ENCODE measurements at regions not wholly inside any gene's neighbourhood (a gene's known extent, or its start where the extent isn't known, plus 50 kb on each side); places are given as distances from the start of the nearest gene placed in this dataset.

DNA sequence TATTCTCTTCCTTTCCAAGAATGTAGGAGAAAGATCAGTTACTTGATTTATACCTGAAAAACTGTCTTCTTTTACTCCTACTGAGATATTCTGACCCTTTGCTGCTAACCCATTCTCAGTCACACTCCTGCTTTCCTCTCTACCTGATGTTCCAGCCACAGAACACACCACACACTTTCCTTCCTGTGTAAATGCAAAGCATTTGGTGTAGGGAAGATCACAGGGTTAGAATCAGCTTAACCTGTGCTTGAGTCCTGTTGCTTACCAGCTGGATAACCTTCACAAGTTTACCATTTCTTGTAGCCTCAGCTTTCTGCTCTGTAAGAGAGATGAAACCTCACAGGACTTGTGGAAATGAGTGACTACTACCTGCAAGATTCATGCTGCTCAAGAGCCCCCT lies 489.8 kb upstream of the GOLIM4 start:
- H3K4me3 ChIP-seq (ENCODE audit: insufficient read depth, low read depth, low read length), result no peak overlapping the region
- no peaks in the 10 kb centered on the region for H3K27me3 ChIP-seq (ENCODE audit: control insufficient read depth, insufficient read depth, low read length)
- no peak for DNase-seq
- H3K36me3 ChIP-seq (replicated peaks; ENCODE audit: control insufficient read depth, insufficient read depth, low read length), result no peaks in the 10 kb centered on the region

- no peaks in the 10 kb centered on the region for H3K27me3 ChIP-seq (ENCODE audit: control insufficient read depth, insufficient read depth, low read length)
- no peak for DNase-seq
- no peaks in the 10 kb centered on the region for H3K36me3 ChIP-seq (replicated peaks; ENCODE audit: control insufficient read depth, insufficient read depth, low read length)
- no peak overlapping the region for H3K4me3 ChIP-seq (ENCODE audit: insufficient read depth, low read depth, low read length)
Measured at GRCh38 chr3:168583977-168584376, 488.3 kb upstream of the GOLIM4 start.

GRCh38 chr3:168582503-168582902 lies 486.8 kb upstream of the GOLIM4 start:
- DNase-seq, result no peak
- Histone ChIP-seq H3K36me3 (replicated peaks; ENCODE audit: control insufficient read depth, insufficient read depth, low read length) (no peaks in the 10 kb centered on the region), H3K4me3 (ENCODE audit: insufficient read depth, low read depth, low read length) (no peak overlapping the region), H3K27me3 (ENCODE audit: control insufficient read depth, insufficient read depth, low read length) (no peaks in the 10 kb centered on the region)

DNA sequence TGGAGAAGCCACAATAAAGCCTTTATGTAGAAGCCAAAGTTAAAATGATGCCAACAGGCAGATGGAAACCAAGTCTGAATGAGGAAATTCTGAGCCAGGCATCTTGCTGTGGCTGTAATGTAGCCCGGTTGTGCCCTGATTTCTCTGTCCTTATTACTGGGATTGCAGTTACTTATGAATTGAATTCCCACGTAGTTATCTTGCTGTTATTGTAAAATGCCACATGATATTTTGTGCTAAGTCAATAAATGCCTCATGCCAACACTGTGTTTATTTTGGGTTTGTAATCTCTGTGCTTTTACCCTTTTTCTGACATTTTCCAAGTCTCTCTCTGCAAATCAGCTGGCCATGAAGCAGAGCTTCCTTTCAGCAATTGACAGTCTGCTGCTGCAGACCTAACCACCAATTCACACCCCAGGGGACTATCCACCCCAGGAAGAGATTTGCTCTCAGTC lies 486.1 kb upstream of the GOLIM4 start:
- no peak overlapping the region for H3K4me3 ChIP-seq (ENCODE audit: insufficient read depth, low read depth, low read length)
- H3K36me3 ChIP-seq (replicated peaks; ENCODE audit: control insufficient read depth, insufficient read depth, low read length), result no peaks in the 10 kb centered on the region
- peak; percentile 24 for DNase-seq
- no peaks in the 10 kb centered on the region for H3K27me3 ChIP-seq (ENCODE audit: control insufficient read depth, insufficient read depth, low read length)

DNA sequence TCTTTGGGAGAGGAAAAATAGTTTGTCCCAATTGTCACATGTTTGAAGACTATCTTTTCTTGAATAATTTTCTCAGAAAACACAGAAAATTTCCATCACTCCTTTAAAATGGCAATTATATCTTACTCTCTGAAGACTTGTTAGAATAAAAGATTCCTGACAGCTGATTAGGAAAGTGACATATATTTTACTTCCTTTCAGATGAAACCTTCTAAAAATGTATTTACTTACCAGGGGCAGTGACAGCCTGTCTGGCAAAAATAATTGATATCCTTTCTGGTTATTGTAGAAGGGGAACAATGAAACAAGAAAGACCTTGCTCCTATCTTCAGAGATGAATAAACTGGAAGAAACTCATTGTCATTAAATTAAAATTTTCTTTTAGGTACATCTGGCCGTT lies 483.3 kb upstream of the GOLIM4 start:
- no peaks in the 10 kb centered on the region for H3K36me3 ChIP-seq (replicated peaks; ENCODE audit: control insufficient read depth, insufficient read depth, low read length)
- H3K4me3 ChIP-seq (ENCODE audit: insufficient read depth, low read depth, low read length), result no peak overlapping the region
- no peak for DNase-seq
- no peaks in the 10 kb centered on the region for H3K27me3 ChIP-seq (ENCODE audit: control insufficient read depth, insufficient read depth, low read length)

DNA sequence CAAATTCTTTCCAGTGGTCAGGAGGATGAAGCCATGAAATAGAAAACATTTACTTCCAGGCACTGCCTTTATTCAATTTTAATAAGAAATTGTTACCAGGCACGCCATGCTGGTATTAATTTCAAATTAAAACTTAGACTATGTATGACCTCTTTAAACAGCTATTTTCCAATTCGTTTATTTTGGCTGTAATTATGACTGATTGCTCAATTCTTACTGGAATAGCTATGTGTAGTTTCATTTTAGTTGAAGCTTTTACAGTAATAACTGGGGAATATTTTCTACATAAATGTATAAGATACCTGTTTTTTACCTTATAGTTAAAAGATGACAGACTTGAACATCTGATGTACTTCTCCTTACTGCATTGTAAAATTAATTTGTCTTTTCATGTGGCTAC lies 480.0 kb upstream of the GOLIM4 start:
- DNase-seq, result no peak
- no peak overlapping the region for H3K4me3 ChIP-seq (ENCODE audit: insufficient read depth, low read depth, low read length)
- H3K36me3 ChIP-seq (replicated peaks; ENCODE audit: control insufficient read depth, insufficient read depth, low read length), result no peaks in the 10 kb centered on the region
- no peaks in the 10 kb centered on the region for H3K27me3 ChIP-seq (ENCODE audit: control insufficient read depth, insufficient read depth, low read length)

- Histone ChIP-seq H3K36me3 (replicated peaks; ENCODE audit: control insufficient read depth, insufficient read depth, low read length) (no peaks in the 10 kb centered on the region), H3K4me3 (ENCODE audit: insufficient read depth, low read depth, low read length) (no peak overlapping the region), H3K27me3 (ENCODE audit: control insufficient read depth, insufficient read depth, low read length) (no peaks in the 10 kb centered on the region)
- no peak for DNase-seq
Measured at GRCh38 chr3:168574455-168575158, 478.9 kb upstream of the GOLIM4 start.

DNA sequence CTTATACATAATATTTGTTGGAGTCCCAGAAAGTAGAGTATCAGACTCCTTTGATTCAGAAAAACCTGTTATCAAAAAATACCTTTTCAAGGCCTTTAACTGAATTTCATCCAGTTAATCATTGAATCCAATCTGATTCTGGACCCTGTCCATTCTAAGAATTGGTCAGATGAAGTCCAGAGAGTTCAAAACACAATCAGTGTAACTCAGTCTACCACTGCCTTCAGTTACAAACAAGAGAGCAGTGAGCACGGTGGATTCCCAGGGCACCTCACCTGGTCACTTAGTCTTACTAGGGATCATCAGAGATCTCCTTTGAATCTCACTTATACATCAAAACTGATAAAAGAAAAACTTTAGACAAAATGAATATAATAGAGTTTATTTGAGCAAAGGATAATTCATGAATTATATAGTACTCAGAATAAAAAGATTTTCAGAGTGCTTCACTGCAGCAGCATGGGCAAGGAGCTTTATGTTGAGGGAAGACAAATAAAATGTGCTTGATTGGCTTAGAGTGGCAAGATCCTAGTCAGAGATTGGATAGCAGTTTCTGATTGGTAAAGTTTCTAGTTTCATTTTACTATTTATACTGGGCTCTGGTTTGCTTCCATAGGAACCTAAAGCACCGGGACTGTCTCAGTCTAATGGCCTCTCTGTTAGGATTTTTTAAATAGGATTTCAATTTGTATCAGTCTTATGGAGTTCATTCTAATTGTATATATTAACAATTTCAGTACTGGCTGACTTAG lies 474.9 kb upstream of the GOLIM4 start:
- no peaks in the 10 kb centered on the region for H3K27me3 ChIP-seq (ENCODE audit: control insufficient read depth, insufficient read depth, low read length)
- no peak overlapping the region for H3K4me3 ChIP-seq (ENCODE audit: insufficient read depth, low read depth, low read length)
- no peak for DNase-seq
- H3K36me3 ChIP-seq (replicated peaks; ENCODE audit: control insufficient read depth, insufficient read depth, low read length), result no peaks in the 10 kb centered on the region

GRCh38 chr3:168558728-168559411 lies 463.1 kb upstream of the GOLIM4 start:
- no peak for DNase-seq
- H3K4me3 ChIP-seq (ENCODE audit: insufficient read depth, low read depth, low read length), result no peak overlapping the region
- H3K27me3 ChIP-seq (ENCODE audit: control insufficient read depth, insufficient read depth, low read length), result no peaks in the 10 kb centered on the region
- no peaks in the 10 kb centered on the region for H3K36me3 ChIP-seq (replicated peaks; ENCODE audit: control insufficient read depth, insufficient read depth, low read length)

- no peaks in the 10 kb centered on the region for H3K27me3 ChIP-seq (ENCODE audit: control insufficient read depth, insufficient read depth, low read length)
Measured at GRCh38 chr3:168552251-168552650, 456.5 kb upstream of the GOLIM4 start.

GRCh38 chr3:168548719-168549118 lies 453.0 kb upstream of the GOLIM4 start:
- DNase-seq, result no peak
- Histone ChIP-seq H3K27me3 (ENCODE audit: control insufficient read depth, insufficient read depth, low read length) (no peaks in the 10 kb centered on the region), H3K36me3 (replicated peaks; ENCODE audit: control insufficient read depth, insufficient read depth, low read length) (no peaks in the 10 kb centered on the region), H3K4me3 (ENCODE audit: insufficient read depth, low read depth, low read length) (no peak overlapping the region)

More at GRCh38 chr3:168552251-168552650, 456.5 kb upstream of the GOLIM4 start:
- Histone ChIP-seq H3K4me3 (ENCODE audit: insufficient read depth, low read depth, low read length) (no peak overlapping the region), H3K36me3 (replicated peaks; ENCODE audit: control insufficient read depth, insufficient read depth, low read length) (no peaks in the 10 kb centered on the region)
- DNase-seq, result no peak

DNA sequence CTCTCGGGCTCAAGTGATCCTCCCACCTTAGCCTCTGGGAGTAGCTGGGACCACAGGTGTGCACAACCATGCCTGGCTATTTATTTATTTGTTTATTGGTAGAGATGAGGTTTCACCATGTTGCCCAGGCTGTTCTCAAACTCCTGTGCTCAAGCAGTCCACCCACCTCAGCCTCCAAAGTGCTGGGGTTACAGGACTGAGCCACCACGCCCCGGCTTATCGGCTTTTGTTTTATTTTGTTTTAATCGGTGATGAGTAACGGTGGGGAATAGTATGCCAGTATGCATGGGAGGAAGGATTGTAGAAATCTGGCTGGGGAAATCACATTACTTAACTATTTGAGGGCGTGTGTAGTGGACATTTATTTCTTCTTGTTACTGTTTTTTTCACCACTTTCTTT lies 451.0 kb upstream of the GOLIM4 start:
- no peak for DNase-seq
- H3K36me3 ChIP-seq (replicated peaks; ENCODE audit: control insufficient read depth, insufficient read depth, low read length), result no peaks in the 10 kb centered on the region
- no peaks in the 10 kb centered on the region for H3K27me3 ChIP-seq (ENCODE audit: control insufficient read depth, insufficient read depth, low read length)
- H3K4me3 ChIP-seq (ENCODE audit: insufficient read depth, low read depth, low read length), result no peak overlapping the region

DNA sequence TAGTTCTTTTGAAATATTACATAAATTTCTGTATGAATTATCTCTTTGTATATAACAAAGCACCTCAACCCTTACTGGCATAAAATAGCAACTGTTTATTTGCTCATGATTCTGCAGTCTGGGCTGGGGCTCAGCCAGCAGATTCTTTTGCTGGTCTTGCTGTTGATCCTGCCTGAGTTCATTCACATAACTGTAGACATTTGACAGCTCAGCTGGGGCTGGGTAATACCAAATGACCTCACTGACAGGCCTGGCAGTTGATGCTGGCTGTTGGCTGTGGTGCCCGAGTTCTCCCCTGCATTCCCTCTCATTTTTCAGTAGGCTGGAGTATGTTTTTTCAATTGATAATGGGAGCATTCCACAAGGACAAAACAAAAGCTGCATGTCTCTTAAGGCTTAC lies 449.9 kb upstream of the GOLIM4 start:
- H3K36me3 ChIP-seq (replicated peaks; ENCODE audit: control insufficient read depth, insufficient read depth, low read length), result no peaks in the 10 kb centered on the region
- H3K4me3 ChIP-seq (ENCODE audit: insufficient read depth, low read depth, low read length), result no peak overlapping the region
- no peak for DNase-seq
- H3K27me3 ChIP-seq (ENCODE audit: control insufficient read depth, insufficient read depth, low read length), result no peaks in the 10 kb centered on the region

DNA sequence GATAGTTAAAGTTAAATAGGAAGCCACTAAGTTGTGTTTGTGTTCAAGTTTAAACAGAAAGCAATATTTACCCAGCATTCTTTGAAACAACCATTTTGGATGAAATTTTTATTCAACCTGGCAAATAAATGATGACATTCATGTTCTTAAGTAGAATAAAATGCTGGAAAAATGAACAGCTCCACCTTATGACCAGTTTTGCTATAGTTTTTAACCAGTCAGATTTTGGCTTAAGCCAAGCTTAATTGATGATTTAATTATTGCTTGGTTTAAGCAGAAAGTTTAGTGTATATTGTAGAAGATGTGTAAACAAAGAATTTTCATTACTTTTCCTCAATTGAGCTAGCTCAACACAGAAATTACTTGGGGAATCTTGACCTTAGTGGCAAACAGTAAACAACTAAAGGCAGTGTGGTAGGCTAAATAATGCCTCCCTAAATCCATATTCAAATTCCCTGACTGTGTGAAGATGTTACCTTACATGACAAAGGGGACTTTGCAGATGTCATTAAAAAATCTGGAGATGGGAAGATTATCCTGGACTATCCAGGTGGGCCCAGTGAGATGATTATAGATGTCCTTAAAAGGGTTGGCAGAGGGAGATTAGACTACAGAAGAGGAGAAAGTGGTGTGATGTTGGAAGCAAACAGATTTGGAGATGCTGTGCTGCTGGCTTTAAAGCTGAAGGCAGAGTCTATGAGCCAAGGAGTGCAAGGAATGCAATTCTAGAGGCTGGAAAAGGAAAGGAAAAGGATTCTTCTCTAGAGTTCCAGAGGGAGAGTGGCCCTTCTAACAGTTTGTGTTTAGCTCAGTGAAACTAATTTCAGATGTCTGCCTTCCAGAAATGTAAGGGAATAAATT lies 448.6 kb upstream of the GOLIM4 start:
- H3K36me3 ChIP-seq (replicated peaks; ENCODE audit: control insufficient read depth, insufficient read depth, low read length), result no peaks in the 10 kb centered on the region
- H3K4me3 ChIP-seq (ENCODE audit: insufficient read depth, low read depth, low read length), result no peak overlapping the region
- DNase-seq, result no peak
- no peaks in the 10 kb centered on the region for H3K27me3 ChIP-seq (ENCODE audit: control insufficient read depth, insufficient read depth, low read length)
